Middle frontal gyrus (tissue), 1 donor: ENCODE measurements at regions not wholly inside any gene's neighbourhood (a gene's known extent, or its start where the extent isn't known, plus 50 kb on each side); places are given as distances from the start of the nearest gene placed in this dataset.
"Not testable (repeated sequence)": the region's sequence is repeated elsewhere in the genome, so short reads cannot be mapped to it uniquely, and the experiment has no call there.

Source experiments
- DNase-seq: peaks from one replicate; pipeline ENCODE4 v3.0.0-alpha.2; 2015; ENCODE audit warnings: low spot score; ENCODE audit errors: extremely low spot score

DNA sequence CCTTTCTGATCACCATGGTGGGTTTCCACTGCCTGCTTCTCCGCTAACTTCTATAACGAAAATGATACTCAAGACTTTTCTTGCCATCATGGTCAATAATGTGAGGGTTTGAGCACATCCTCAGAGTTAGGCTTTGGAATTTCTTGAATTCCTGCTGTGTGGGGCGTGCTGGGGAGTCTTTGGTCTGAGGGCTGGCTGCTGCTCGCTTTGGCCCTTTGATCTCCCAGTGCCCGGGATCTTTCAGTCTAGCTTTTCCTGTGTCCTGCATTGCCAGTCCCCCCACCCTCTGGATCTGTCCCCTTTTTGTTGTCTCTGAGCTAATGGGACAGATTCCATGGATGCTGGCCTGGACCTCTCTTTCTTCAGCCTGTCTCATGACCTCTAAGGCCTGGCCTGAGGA lies 182.6 kb downstream of the NPIPA7 start:
- DNase-seq: not testable (repeated sequence)

- DNase-seq: not testable (repeated sequence)
Observed at GRCh38 chr16:16563962-16564361, 185.0 kb downstream of the NPIPA7 start.

DNA sequence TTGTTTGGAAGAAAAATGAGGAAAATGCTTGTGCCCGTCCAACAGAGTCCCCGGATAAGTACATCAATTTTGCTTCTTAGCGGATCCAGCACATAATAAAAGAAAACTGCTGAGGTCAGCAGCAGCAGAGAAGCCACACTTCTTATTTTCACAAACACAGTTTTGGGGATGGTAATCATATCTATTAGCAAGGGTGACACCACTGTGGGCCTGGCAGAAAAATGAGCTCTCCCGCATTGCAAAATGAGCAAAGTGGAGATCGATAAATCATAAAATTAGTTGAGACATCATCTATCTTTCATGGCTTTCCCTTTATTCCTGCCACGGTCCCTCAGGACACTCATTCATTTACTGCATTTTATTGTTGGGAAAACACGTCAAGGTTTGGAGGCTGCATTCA lies 186.4 kb downstream of the NPIPA7 start:
- not testable (repeated sequence) for DNase-seq

GRCh38 chr16:16570055-16570454 lies 191.1 kb downstream of the NPIPA7 start:
- not testable (repeated sequence) for DNase-seq

- not testable (repeated sequence) for DNase-seq
Observed at GRCh38 chr16:16570874-16571273, 191.9 kb downstream of the NPIPA7 start.

DNA sequence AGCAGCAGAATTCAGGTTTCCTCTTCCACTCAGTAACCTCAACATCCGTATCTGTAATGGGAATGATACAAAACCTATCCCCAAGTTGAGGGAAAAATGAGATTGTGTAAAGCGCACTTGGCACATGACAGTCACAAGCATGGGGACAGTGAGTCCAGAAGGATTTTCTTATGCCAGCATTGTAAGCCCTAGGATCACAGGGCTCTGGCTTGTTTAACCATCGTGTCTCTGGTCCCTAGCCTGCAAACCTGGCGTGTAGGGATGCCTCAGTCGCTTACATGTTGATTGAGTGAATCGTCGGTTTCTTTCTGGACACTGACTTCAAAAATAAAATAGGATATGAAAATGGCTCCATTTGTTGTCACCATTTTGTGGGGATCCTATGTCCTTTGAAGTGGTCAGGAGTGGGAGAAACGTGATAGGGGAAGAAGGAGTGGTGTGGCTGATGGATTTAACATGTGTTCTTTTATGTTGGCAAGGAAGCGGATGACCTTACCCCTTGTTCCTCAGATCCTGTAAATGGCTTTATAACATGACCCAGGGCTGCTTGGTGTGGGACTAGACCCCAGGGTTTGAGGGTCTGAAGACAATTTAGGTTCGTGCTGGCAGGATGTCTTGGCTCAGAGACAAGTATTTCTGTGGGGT lies 193.3 kb downstream of the NPIPA7 start:
- DNase-seq: not testable (repeated sequence)

- not testable (repeated sequence) for DNase-seq
Observed at GRCh38 chr16:16577062-16577461, 198.1 kb downstream of the NPIPA7 start.

DNA sequence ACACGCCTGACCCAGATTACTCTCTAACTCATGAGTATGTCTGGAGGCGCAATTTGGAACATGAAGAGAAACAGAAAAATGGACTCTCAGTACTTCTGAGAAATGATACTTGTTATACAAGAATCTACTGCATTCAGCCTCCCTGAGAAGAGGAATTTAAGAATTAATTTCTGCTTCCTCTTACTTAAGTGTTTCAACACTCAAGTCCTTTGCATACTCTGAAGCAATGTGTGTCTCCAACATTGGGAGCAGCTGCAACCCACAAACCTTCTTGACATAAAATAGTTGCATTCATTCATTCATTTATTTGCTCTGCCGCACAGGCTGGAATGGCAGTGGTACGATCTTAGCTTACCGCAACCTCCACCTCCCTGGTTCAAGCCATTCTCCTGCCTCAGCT lies 199.8 kb downstream of the NPIPA7 start:
- DNase-seq: no peak

GRCh38 chr16:16582916-16583315 lies 204.0 kb downstream of the NPIPA7 start:
- DNase-seq: not testable (repeated sequence)

GRCh38 chr16:16586073-16586651 lies 207.2 kb downstream of the NPIPA7 start:
- DNase-seq: not testable (repeated sequence)

GRCh38 chr16:16586969-16587368 lies 208.0 kb downstream of the NPIPA7 start:
- not testable (repeated sequence) for DNase-seq

DNA sequence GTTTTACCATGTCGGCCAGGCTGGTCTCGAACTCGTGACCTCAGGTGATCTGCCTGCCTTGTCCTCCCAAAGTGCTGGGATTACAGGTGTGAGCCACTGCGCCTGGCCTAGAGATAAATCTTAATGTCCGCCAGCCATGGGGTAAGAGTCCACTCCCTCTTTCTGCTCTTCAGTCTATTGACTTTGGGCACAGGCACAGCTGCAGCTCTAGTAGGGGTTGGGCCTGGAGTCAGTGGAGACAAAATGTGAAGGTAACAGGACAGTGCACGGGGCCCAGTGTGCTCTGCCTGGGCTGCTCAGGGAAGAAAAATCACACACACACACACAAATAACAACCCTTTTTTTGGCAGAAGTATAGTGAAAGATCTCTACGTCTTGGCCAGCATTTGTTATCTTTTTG lies 209.5 kb downstream of the NPIPA7 start:
- DNase-seq: not testable (repeated sequence)

- not testable (repeated sequence) for DNase-seq
Observed at GRCh38 chr16:16590654-16591318, 211.8 kb downstream of the NPIPA7 start.

- not testable (repeated sequence) for DNase-seq
Observed at GRCh38 chr16:16593156-16593863, 214.4 kb downstream of the NPIPA7 start.

- DNase-seq: not testable (repeated sequence)
Observed at GRCh38 chr16:16595029-16595718, 216.2 kb downstream of the NPIPA7 start.

- not testable (repeated sequence) for DNase-seq
Observed at GRCh38 chr16:16601239-16601638, 222.3 kb downstream of the NPIPA7 start.

DNA sequence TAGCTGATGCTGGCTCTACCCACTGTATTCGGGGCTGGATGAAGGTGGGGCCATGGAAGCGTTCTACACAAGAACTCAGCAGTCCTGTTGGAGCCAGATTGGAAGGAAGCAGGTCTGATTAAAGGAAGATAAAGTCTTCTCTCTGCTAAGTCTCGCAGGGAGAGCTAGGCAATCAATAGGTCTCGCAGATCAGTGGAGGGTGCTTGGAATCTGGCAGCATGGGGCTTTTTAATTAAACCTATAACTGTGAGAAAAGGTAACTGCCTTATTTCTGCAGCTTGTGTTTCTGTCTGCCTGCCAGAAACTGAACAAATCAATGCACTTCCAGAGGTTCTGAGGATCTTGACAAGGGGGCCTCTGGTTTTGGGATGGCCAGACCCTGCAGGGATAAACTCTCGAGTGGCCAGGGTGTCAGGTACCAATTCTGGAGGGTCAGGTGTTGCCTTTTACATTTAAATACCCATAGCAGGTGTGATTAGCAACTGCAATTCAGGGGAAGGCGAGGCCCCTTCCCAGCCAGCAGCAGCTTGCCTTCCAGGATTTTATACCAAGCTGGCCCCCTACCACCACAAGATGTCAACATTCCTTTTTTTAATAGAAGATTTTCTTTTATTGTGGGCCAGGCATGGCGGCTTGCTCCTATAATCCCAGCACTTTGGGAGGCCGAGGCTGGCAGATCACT lies 228.6 kb downstream of the NPIPA7 start:
- DNase-seq: not testable (repeated sequence)

DNA sequence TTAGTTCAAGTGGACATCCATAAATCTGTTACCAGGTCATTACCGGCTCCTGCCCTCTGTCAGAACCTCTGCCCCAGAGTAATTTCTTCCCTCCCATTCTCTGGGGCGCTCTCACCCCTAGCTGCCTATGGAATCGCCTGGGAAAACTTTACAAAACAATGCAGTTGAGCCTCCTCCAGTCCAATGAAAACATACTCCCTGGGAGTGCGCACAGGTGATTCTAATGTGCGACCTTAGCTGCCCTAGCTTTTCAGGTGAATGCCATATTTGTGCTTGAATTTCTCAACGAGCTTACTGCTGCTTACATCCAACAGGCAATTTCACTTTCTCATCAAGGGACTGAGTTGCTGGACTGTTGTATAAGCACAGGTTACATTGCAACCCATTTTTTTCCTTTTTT lies 230.7 kb downstream of the NPIPA7 start:
- DNase-seq: not testable (repeated sequence)

DNA sequence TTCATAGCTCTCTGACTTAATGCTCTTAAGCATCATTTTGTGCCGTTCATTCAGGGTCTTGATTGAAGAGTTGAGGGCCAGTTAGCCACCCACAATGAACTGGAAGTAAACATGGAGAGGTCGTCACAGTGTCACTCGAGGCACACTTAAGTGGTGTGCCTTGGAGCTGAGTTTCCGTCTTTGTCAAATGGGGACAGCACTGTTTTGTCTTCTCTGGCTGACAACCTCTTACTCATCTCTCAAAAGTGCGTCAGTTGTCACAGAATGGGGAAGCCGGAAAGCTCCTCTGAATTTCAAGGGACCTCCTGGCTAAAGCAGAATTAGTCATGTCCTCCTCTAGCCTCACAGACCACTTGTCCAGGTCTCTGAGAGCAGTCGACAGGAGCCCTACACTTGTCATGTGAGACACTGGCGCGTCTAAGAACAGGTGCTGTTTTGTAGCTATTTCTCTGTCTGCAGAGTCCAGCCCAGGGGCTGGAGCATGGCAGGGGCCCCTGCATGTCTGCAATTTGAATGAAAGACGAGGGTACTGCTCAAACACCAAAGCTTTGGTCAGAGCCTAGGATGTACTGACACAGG lies 231.5 kb downstream of the NPIPA7 start:
- not testable (repeated sequence) for DNase-seq

GRCh38 chr16:16613212-16613611 lies 234.3 kb downstream of the NPIPA7 start:
- not testable (repeated sequence) for DNase-seq
